Osteoblast (primary cell): ENCODE measurements at regions not wholly inside any gene's neighbourhood (a gene's known extent, or its start where the extent isn't known, plus 50 kb on each side); places are given as distances from the start of the nearest gene placed in this dataset.

Experiments
- DNase-seq: peaks from one replicate; pipeline ENCODE4 v3.0.0; 2011; ENCODE audit warnings: low spot score, mixed read lengths; ENCODE audit not compliant: insufficient read length; ENCODE audit errors: missing footprints
- H2AFZ ChIP-seq: 2 replicates; pipeline ENCODE4 v1.6.0; 2011; ENCODE audit warnings: mild to moderate bottlenecking, low read length
- H3K27ac ChIP-seq: 2 replicates; pipeline ENCODE4 v1.5.1; 2011; ENCODE audit warnings: mild to moderate bottlenecking, low read depth, low read length, moderate library complexity
- H3K27me3 ChIP-seq: 2 replicates; pipeline ENCODE4 v1.6.0; 2012; ENCODE audit warnings: mild to moderate bottlenecking, control low read depth, inconsistent platforms, low read length, moderate library complexity; ENCODE audit not compliant: insufficient read depth
- H3K36me3 ChIP-seq: 2 replicates; pipeline ENCODE4 v1.5.1; 2011; ENCODE audit warnings: mild to moderate bottlenecking, low read length, control low read depth, moderate library complexity; ENCODE audit not compliant: insufficient read depth
- H3K4me1 ChIP-seq: 2 replicates; pipeline ENCODE4 v1.5.1; 2011; ENCODE audit warnings: mild to moderate bottlenecking, low read length, control low read depth, moderate library complexity; ENCODE audit not compliant: insufficient read depth
- H3K4me2 ChIP-seq: 2 replicates; pipeline ENCODE4 v1.6.0; 2011; ENCODE audit warnings: mild to moderate bottlenecking, low read length; ENCODE audit not compliant: insufficient read depth
- H3K4me3 ChIP-seq: fragments of 200-600 bp; sonication (generic); 3 replicates; pipeline ENCODE4 v1.5.1; 2012; ENCODE audit warnings: mild to moderate bottlenecking, low read length, inconsistent platforms; ENCODE audit not compliant: insufficient read depth
- H3K79me2 ChIP-seq: 2 replicates; pipeline ENCODE4 v1.6.0; 2012; ENCODE audit warnings: mild to moderate bottlenecking, low read length, control low read depth, inconsistent platforms; ENCODE audit not compliant: insufficient read depth
- H3K9me3 ChIP-seq: 2 replicates; pipeline ENCODE4 v1.5.1; 2011; ENCODE audit warnings: low read depth, low read length, control low read depth
- H4K20me1 ChIP-seq: 2 replicates; pipeline ENCODE4 v1.6.0; 2012; ENCODE audit warnings: mild to moderate bottlenecking, low read length, control low read depth; ENCODE audit not compliant: insufficient read depth
- TF ChIP-seq, protein P1 (sequence below): IDR thresholded peaks from 2 replicates; pipeline ENCODE4 v1.5.1; 2011; ENCODE audit warnings: mild to moderate bottlenecking, low read depth, low read length, moderate library complexity; ENCODE audit errors: extremely low read depth

DNA sequence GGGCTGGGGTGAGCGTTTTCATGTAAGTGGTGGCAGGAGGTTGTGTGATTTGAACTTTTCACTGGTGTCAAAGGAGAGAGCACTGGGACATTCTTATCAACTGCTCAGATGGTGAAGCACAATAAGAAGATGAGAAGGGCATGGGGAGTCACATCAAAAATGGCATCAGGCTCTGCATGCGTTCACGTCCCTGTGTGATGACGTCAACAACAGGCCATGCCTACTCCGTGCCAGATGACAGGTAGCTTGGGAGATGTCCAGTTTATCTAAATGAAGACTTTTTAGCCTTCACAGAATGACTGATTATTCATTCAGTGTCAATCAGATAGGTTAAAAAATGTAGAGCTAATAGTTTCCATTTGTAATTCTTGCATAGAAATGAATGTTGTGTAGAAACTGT, 264.3 kb upstream of the POM121L12 start:
- no peaks in the 10 kb centered on the region for H3K4me1 ChIP-seq
- no peaks in the 10 kb centered on the region for H3K79me2 ChIP-seq
- H3K36me3 ChIP-seq, result no peaks in the 10 kb centered on the region
- no peak overlapping the region for H2AFZ ChIP-seq
- H3K9me3 ChIP-seq, result no peaks in the 10 kb centered on the region
- DNase-seq, result no peak
- no peak overlapping the region for H3K4me3 ChIP-seq
- H3K4me2 ChIP-seq, result no peak overlapping the region
- no peaks in the 10 kb centered on the region for H3K27me3 ChIP-seq
- H3K27ac ChIP-seq, result no peak overlapping the region
- H4K20me1 ChIP-seq, result no peaks in the 10 kb centered on the region
- TF ChIP-seq, protein P1, sequence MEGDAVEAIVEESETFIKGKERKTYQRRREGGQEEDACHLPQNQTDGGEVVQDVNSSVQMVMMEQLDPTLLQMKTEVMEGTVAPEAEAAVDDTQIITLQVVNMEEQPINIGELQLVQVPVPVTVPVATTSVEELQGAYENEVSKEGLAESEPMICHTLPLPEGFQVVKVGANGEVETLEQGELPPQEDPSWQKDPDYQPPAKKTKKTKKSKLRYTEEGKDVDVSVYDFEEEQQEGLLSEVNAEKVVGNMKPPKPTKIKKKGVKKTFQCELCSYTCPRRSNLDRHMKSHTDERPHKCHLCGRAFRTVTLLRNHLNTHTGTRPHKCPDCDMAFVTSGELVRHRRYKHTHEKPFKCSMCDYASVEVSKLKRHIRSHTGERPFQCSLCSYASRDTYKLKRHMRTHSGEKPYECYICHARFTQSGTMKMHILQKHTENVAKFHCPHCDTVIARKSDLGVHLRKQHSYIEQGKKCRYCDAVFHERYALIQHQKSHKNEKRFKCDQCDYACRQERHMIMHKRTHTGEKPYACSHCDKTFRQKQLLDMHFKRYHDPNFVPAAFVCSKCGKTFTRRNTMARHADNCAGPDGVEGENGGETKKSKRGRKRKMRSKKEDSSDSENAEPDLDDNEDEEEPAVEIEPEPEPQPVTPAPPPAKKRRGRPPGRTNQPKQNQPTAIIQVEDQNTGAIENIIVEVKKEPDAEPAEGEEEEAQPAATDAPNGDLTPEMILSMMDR, result no peak

DNA sequence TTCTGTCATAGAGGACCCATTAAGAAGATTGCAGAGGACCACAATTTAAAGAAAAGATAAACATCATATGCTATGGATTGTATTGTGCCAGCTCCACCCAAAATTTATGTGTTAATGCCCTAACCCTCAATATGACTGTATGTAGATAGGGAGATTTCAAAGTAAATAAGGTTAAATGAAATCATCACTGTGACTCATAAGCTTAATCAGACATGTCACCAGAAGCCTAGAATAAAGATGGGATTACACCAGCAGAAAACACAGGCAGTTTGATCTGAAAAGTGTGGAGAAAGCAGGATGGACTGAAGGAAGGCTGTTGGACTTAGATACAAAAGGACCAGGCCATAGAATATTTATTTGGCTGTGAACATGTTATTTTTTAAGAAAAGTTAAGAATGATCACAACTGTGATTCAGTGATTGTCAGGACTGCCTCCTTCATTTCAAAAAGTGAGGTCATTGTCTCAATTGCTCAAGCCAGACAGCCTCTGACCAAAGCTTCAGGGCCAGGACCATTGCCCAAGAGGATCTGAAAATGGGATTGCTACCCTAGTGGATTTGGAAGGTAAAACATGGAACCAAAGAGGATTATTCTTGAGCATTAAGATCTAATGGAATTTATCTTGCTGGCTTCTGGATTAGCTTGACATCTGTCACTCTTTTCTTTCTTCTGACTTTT, 270.8 kb upstream of the POM121L12 start:
- Histone ChIP-seq H3K36me3 (no peaks in the 10 kb centered on the region), H2AFZ (no peak overlapping the region), H3K9me3 (no peaks in the 10 kb centered on the region), H3K4me1 (no peaks in the 10 kb centered on the region), H3K27me3 (no peaks in the 10 kb centered on the region), H4K20me1 (no peaks in the 10 kb centered on the region), H3K79me2 (no peaks in the 10 kb centered on the region), H3K4me2 (no peak overlapping the region), H3K4me3 (no peak overlapping the region), H3K27ac (no peak overlapping the region)
- TF ChIP-seq, protein P1, result no peak
- no peak for DNase-seq

DNA sequence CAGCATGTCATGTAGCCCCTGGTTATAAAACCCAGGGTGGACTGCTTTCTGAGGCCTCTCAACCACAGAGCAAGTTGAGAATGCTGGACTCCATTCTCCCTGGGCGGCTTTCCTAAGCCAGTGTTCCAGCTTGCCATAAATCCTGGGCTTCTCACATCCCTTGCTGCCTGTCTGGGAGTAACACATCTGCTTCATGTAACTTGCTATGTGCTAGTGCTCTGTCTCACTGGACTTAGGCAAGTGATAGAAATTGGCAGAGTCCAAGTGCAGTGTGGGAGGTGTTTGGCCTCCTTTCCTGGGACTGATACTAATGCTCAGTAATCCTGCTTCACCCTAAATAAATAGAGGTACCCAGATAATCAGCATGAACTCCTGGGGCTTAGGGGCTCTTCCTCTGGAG, 277.1 kb upstream of the POM121L12 start:
- Histone ChIP-seq H3K79me2 (no peaks in the 10 kb centered on the region), H3K9me3 (no peaks in the 10 kb centered on the region), H2AFZ (no peak overlapping the region), H3K36me3 (no peaks in the 10 kb centered on the region), H3K4me3 (no peak overlapping the region), H4K20me1 (no peaks in the 10 kb centered on the region), H3K4me1 (no peaks in the 10 kb centered on the region), H3K4me2 (no peak overlapping the region), H3K27me3 (no peaks in the 10 kb centered on the region), H3K27ac (no peak overlapping the region)
- DNase-seq, result no peak
- TF ChIP-seq, protein P1, result no peak

DNA sequence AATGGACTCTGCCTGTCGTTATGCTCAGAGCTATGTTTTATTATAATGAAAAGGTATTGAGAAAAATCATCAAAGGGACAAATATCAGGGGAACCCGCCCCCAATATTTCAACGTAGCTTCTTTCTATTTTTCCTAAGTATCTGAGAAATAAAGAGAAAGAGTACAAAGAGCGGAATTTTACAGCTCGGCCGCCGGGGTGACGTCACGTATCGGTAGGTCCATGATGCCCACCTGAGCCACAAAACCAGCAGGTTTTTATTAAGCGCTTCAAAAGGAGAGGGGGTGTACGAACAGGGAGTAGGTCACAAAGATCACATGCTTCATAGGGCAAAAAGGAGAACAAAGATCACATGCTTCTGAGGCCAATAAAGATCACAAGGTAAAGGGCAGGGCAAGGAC, 281.6 kb upstream of the POM121L12 start:
- Histone ChIP-seq H3K36me3 (no peaks in the 10 kb centered on the region), H3K79me2 (no peaks in the 10 kb centered on the region), H3K27ac (no peak overlapping the region), H4K20me1 (no peaks in the 10 kb centered on the region), H3K4me2 (no peak overlapping the region), H3K4me3 (no peak overlapping the region), H3K9me3 (peaks cover 3% of the 10 kb centered on the region), H2AFZ (no peak overlapping the region), H3K27me3 (no peaks in the 10 kb centered on the region), H3K4me1 (no peaks in the 10 kb centered on the region)
- TF ChIP-seq, protein P1, result no peak
- DNase-seq, result no peak
